GM19351 (cell line): ENCODE measurements at regions not wholly inside any gene's neighbourhood (a gene's known extent, or its start where the extent isn't known, plus 50 kb on each side); places are given as distances from the start of the nearest gene placed in this dataset.

ENCODE experiments used
- ATAC-seq: cut with Tn5 transposase; IDR thresholded peaks from one replicate; pipeline ENCODE4 v1.9.1; 2021; ENCODE audit warnings: mild to moderate bottlenecking, moderate library complexity; ENCODE audit not compliant: unreplicated experiment

- ATAC-seq = no peak
Observed at GRCh38 chr3:95401693-95402092, 1338.8 kb downstream of the NSUN3 start.

GRCh38 chr3:95407709-95408463 is 1345.0 kb downstream of the NSUN3 start:
- no peak for ATAC-seq

GRCh38 chr3:95408464-95408862 is 1345.6 kb downstream of the NSUN3 start:
- ATAC-seq = no peak

GRCh38 chr3:95418251-95418650 is 1355.4 kb downstream of the NSUN3 start:
- ATAC-seq = no peak

GRCh38 chr3:95424279-95424678 is 1361.4 kb downstream of the NSUN3 start:
- no peak for ATAC-seq

GRCh38 chr3:95434491-95434890 is 1371.6 kb downstream of the NSUN3 start:
- no peak for ATAC-seq

- no peak for ATAC-seq
Observed at GRCh38 chr3:95437409-95437808, 1374.5 kb downstream of the NSUN3 start.

- ATAC-seq = no peak
Observed at GRCh38 chr3:95438274-95438673, 1375.4 kb downstream of the NSUN3 start.

GRCh38 chr3:95442766-95443165 is 1371.6 kb upstream of the EPHA6 start:
- no peak for ATAC-seq

- ATAC-seq = no peak
Observed at GRCh38 chr3:95449841-95450240, 1364.6 kb upstream of the EPHA6 start.

GRCh38 chr3:95453242-95453641 is 1361.2 kb upstream of the EPHA6 start:
- ATAC-seq = no peak

GRCh38 chr3:95456835-95457234 is 1357.6 kb upstream of the EPHA6 start:
- no peak for ATAC-seq

- no peak for ATAC-seq
Observed at GRCh38 chr3:95459706-95460105, 1354.7 kb upstream of the EPHA6 start.

GRCh38 chr3:95460274-95460673 is 1354.1 kb upstream of the EPHA6 start:
- no peak for ATAC-seq

- no peak for ATAC-seq
Observed at GRCh38 chr3:95462161-95462560, 1352.2 kb upstream of the EPHA6 start.

- ATAC-seq = no peak
Observed at GRCh38 chr3:95464346-95464745, 1350.0 kb upstream of the EPHA6 start.

- no peak for ATAC-seq
Observed at GRCh38 chr3:95468331-95468730, 1346.1 kb upstream of the EPHA6 start.

GRCh38 chr3:95474338-95474737 is 1340.1 kb upstream of the EPHA6 start:
- ATAC-seq = no peak

GRCh38 chr3:95476534-95476933 is 1337.9 kb upstream of the EPHA6 start:
- no peak for ATAC-seq

- ATAC-seq = no peak
Observed at GRCh38 chr3:95506174-95506573, 1308.2 kb upstream of the EPHA6 start.

- no peak for ATAC-seq
Observed at GRCh38 chr3:95508124-95508523, 1306.3 kb upstream of the EPHA6 start.

GRCh38 chr3:95511828-95512227 is 1302.6 kb upstream of the EPHA6 start:
- no peak for ATAC-seq

- no peak for ATAC-seq
Observed at GRCh38 chr3:95514260-95514659, 1300.1 kb upstream of the EPHA6 start.
